NCI-H82 (cell line): ENCODE measurements at regions not wholly inside any gene's neighbourhood (a gene's known extent, or its start where the extent isn't known, plus 50 kb on each side); places are given as distances from the start of the nearest gene placed in this dataset.
A peak's percentile ranks its signal among the peaks of the same experiment; 100 is the strongest.

Source experiments
- DNase-seq: peaks from one replicate; lab custom pipeline; 2025; lab: John Stamatoyannopoulos, UW

DNA sequence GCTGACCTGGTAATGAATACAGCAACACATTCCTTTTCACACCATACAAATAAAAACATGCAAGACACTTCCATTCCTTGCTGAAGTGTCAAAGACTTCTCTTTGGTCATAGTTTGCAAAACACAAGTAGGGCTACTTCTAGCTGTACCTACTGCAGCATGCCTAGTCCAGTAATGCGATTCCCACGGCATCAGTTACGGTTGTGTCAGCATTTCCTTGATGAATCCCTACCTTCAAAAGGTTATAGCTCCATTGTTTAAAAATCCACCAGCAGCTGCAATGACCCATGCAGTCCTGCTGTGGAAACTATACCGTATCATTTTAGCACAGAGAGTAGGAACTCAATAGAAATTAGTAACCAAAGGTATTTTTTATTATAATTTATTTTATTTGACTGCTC lies 1371.5 kb downstream of the EPHA7 start:
- peak; percentile 45 for DNase-seq

DNA sequence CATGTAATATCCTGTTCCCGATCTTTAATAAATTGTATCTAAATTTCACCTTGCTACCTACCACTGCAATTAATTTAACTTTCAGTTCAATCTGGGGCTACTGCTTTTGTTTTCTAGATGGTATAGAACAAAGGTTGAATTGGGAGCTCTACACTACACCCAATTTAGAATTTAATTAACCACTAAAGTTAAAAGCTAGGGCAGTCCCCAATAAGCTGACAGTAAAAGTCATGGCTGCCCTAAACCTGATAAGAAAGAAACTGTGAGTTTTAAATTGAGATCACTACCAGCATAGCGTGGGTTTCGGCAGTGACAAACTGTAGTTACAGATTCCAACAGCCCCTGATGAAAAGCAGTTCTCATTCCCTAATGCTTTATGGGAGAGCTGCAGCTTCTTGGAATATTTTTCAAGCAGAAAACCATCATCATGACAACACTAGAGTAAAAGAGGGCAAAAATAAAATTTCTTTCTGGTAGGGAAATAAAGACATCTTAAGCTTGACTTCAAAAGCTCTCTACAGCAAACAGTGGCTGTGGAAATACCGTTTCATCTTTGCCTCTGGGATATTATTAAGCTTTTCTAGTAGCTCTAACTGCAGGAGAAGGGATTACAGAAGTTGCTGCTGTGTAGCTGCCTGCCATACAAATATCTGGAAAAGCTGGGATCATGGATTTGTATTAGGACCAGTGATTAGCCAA lies 1372.1 kb downstream of the EPHA7 start:
- peak; percentile 45 for DNase-seq

DNA sequence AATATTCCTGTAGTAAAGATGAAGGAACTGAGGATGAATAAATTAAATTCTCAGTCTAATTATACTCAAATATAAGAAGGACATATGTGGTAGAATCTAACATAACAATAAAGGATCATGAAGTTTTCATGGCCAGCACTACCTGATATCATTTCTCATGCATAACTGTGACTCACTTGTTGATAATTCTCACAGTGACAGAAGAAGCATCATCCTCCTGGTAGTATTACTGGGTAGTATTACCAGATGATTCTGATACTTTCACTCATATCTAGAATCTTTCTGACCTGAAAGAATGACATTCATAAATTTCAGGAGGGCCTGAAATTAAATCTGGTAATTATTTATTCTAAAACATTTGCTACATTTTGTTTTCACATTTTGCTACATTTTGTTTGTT lies 1375.0 kb downstream of the EPHA7 start:
- no peak for DNase-seq

DNA sequence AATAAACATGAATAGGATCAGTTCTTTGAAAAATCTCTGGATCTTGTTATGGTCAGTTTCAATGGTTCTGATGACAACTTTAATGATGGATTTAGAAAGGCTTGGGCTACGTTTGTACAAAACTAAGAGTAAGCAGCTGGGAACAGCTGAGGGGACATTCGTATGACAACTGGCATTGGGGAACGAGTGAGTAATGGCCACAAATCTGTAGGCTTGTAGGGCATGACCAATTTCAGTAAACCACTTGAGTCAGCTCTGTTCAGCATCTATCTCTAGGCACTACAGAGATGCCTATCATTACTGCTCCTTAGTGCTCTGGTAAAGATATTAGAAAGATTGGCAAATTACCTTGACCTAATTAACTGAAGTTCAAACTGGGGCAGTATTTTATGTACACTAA lies 1375.6 kb downstream of the EPHA7 start:
- DNase-seq = no peak

DNA sequence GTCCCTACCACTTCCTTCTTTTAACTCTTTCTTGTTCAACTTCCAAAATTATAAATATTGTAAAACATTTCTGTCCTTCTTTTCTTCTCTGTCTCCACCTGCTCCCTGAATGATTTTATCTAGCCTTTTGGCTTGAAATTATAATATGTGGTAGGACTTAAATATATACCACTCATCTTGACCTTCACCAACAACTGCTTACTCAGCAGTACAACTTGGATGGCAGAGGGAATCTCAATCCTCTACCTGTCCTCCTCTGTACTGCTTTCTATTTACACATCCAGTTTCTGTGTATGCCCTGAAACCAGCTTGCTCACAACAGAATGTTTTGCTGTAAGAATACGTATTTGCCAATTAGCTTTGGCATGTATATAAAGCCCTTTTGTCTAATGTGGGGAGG lies 1392.5 kb downstream of the EPHA7 start:
- no peak for DNase-seq

DNA sequence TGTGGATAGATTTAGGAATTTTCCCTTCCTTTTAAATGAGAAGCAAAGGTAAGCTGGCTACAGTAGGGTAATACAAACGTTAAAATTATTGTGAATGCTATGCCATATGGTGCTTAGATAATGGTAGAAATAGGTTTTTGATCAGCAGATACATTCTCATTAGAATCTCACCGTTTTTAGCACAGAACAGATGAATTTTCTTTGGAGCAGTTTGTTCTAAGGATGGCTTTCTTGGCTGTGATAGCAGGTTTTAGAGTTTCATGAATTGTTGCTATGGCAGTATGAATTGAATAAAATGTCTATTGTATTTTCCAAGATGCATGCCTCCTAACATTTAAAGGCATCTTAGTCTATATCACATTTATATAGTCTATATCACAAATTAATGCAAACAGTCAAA lies 1394.5 kb downstream of the EPHA7 start:
- no peak for DNase-seq

DNA sequence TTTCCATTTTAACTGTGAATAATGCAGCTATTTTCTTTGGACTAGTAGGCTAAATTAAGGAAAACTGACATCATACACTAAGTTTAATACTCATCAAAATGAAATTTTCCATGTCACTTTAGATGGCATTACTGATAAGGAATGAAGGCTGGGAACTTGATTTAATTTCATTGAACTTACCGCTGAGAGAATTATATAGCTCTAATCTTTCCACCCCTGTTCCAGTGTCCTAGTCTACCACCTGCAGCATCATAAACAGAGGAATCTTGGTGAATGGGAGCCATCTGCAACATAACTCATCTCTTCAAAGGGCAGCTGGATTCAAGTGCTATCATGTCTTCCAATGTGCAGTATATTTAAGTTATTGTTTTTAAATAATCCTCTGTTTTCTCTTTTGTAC lies 1395.2 kb downstream of the EPHA7 start:
- no peak for DNase-seq

DNA sequence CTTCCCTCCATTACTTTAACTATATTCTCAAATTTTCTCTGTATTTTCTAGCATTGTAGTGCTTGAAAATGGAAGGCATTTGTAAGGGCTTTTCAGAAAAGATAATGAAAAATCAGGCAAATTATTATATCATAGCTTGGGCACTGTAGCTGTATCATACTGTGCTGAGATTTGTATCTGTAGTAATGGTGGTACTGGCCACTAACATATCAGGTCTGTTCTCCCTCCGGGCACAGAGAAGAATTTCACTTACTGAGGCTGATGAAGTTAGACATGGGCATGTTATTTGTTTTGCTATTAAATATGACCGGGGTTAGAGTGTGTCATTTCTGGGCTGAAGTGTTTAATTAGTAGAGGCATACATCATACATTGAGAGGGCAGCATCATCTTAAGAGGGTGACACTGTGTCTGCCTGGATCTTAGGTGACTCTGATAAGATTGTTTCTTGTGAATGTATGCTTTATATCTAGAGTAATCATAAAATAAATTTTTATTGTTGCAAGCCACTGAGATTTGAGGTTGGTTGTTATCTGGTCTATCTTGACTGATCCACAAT lies 1395.9 kb downstream of the EPHA7 start:
- no peak for DNase-seq

DNA sequence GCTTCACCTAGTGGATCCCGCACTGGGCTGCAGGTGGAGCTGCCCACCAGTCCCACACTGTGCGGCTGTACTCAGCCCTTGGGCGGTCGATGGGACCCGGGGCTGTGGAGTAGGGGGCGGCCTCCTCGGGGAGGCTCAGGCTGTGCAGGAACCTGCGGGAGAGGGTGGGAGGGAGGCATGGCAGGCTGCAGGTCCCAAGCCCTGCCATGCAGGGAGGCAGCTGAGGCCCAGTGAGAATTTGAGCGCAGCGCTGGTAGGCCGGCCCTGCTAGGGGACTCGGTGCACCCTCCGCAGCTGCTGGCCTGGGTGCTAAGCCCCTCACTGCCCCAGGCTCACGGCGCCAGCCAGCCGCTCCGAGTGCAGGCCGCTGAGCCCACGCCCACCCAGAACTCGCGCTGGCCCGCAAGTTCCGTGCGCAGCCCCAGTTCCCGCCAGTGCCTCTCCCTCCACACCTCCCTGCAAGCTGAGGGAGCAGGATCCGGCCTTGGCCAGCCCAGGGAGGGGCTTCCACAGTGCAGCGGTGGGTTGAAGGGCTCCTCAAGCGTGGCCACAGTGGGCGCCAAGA lies 1407.6 kb downstream of the EPHA7 start:
- no peak for DNase-seq

DNA sequence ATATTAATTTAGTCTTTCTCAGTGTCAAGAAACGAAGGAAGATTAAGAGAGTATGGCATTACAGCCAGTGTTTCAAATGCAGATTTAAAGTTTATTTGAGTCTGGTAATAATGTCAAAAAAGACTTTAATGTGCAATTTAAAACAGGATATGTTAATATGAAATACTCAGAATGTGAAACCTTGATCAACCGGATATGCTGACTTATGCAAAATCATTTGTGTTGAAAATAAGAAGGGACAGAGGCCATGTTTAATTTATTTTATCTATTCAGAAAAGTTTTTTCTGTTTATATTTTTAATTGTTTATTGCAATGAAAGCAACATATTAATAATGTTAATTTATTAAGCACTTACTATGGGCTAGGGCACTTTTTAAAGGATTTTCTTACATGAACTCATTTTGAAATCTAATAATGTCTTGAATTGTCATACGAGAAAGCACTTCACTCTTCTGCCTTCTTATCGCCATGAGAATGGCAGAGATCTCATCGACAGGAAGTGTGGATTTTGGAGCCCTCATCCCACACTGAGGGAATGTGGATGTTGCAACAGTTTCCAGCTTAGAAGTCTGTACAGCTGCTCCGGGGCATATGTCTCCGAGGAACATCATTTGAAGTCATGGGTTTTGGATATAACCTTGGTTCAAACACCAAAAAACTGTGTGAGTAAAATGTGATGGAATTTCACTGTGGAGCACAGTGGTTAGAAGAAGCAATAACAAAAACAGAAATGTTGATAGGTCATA lies 1410.4 kb downstream of the EPHA7 start:
- no peak for DNase-seq

DNA sequence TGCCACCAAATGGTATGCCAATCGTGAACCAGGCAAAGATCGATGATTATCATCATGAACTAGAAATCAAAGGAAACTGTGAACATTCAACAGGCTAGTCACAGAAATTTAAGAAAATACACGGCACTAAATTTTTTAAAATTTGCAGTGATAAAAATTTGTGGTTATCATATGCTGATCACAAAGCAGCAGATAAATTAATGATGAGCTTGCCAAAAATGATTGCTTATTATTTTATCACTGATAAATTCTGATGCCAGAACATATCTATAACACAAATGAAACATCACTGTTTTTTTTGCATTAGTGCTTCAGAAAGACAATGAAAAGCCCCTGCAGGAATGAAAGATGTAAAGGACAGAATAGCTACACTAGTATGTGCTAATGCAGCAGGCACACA lies 1413.2 kb upstream of the MAP3K7 start:
- no peak for DNase-seq

DNA sequence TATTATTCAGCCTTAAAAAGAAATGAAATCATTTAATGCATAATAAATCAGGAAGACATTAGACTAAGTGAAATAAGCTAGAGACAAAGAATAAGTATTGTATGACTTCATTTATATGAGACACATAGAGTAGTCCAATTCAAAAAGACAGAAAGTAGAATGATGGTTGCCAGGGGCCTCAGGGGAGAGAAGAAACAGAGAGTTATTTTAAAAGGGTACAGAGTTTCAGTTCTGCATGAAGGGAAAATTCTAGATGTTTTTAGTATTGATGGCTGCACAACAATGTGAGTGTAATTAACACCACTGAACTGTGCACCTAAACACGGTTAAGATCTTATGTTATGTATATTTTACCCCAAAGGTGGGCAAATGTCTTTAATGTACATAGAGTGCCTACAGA lies 1407.9 kb upstream of the MAP3K7 start:
- DNase-seq = no peak

DNA sequence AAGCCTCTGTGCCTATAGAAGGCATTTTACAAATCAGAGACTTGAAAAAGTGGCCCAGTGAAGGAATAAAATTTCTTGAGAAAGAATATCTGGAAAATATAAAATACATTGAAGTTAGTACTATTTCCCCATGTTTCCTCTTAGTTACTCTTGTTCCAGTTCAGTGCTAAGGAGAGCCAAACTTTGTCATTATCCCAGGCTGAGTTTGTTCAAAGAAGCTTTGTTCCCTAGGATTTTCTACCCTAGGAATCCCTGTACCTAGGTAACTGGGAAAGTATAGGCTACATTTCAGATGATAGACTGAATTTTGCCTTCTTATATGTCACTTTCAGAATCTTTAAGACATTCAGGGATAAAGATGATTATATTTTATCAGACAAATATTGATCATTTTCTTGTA lies 1395.7 kb upstream of the MAP3K7 start:
- DNase-seq = no peak

DNA sequence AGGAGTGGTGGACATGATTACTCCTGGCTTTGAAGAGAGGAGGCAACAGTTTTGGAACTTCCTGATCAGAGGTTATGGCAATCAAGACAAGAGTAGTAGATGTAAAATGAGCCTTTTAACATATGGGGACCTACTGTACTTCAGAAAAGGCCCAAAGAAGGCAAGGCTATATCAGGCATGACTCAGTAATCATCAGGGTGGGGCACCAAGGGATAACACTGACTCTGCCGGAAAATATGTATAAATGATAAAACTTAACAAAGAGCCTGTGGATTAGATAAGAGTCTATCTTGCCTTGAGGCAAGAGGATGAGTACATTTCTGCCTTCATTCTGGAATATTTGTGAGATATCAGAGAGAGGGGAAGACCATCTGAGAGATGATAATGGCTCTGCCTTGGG lies 1389.9 kb upstream of the MAP3K7 start:
- DNase-seq = no peak

DNA sequence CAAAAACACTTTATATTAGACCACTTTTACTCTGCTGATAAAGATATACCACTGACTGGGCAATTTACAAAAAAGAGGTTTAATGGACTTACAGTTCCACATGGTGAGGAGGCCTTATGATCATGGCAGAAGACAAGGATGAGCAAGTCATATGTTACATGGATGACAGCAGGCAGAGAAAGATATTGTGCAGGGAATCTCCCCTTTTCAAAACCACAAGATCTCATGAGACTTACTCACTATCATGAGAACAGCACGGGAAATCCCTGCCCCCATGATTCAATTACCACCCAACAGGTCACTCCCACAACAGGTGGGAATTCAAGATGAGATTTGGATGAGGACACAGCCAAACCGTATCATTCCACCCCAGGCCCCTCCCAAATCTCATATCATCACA lies 1383.8 kb upstream of the MAP3K7 start:
- no peak for DNase-seq

DNA sequence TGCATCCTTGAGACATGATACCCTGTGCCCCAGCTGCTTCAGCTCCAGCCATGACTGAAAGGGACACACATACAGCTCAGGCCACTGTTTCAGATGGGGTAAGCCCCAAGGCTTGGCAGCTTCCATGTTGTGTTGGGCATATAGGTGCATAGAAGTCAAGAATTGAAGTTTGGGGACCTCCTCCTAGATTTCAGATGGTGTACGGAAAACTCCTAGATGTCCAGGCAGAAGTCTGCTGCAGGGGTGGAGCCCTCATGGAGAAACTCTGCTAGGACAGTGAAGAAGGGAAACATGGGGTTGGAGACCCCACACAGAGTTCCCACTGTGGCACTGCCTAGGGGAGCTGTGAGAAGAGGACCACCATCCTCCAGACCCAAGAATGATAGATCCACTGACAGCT lies 1379.0 kb upstream of the MAP3K7 start:
- DNase-seq = no peak

DNA sequence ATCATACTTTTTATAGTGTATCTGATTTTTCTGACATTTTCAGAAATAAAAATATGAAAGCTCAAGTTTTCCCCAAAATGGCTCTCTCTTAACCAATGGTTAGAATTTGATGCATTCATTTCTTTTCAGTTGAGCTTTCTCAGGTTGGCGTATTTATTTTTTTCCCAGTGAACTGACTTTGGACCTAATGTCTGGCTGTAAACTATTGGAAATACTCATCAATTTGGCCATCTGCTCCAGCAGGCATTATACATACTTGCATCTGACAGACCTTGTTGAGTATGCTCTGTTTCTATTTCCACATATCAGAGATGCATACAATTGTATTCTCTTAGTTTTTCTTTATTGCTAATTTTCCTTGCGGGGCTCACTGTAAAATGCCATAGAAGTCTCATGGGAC lies 1374.8 kb upstream of the MAP3K7 start:
- DNase-seq = no peak

DNA sequence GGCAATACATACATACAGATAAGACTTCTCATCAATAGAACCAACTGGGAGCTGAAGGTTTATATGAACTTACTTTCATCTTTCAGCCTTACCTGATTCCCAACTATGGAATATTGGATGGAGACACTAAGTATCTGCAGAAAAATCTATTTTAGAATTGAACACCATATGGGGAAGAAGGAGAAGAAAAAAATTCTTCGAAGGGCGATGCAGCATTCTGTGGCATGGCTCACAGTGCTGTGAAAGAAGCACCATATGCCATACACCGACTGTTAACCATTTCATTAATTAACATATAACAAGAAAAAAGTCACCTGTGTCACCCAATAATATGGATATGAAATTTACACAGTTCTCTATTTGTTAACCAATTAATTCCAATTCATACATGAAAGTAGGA lies 1374.4 kb upstream of the MAP3K7 start:
- peak; percentile 3 for DNase-seq

DNA sequence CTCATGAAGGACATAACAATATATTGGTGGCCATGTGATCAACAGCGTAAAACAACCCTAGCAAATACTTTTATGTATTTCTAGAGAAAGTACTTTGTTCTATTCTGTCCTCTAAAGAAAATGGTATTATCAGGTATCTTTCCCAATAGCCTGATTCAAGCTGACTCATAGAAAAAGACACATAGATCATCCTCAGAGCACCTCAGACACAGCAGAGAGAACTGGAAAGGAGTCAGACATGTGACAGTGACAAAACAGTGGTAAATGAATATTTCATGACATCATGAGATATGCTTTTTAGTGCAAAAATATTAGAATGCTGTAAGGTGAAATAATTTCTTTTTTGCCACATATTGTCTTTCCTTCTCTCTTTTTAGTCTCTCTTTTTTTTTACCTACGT lies 1355.0 kb upstream of the MAP3K7 start:
- DNase-seq = no peak

DNA sequence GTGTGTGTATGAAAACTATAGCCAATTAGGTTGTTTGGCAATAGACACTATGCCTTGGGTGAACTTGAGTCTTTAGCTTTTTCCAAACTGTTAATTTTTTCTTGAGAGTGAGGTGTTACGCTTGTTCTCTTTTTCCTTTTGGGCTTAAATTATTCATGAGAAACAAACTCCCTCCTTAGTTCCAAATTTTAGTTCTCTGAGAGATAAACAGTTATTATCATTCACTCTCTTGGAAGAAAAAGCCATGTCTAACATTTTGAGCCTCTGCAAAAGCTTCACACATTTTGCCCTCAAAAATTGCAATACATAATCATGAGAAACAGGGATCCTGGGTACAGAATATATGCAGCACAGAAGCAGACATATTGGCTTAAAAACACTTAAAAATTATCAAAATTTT lies 1353.9 kb upstream of the MAP3K7 start:
- no peak for DNase-seq

DNA sequence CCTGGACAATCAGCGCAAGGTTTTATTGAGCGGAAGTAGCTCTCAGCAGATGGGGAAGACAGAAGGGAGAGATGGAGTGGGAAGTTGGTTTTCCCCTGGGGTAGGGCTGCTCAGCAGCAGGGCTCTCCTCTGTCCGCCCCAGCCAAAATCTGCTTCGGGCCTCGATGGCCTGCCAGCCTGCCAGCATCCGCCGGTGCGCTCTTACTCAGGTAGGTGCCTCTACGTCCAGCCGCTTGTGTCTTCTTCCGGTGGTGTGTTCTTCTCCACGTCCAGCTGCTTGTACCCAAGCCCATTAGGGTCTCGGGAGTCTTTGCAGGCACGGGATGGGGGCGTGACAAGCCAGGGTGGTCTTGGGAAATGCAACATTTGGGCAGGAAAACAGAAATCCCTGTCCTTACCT lies 1340.0 kb upstream of the MAP3K7 start:
- DNase-seq = no peak

DNA sequence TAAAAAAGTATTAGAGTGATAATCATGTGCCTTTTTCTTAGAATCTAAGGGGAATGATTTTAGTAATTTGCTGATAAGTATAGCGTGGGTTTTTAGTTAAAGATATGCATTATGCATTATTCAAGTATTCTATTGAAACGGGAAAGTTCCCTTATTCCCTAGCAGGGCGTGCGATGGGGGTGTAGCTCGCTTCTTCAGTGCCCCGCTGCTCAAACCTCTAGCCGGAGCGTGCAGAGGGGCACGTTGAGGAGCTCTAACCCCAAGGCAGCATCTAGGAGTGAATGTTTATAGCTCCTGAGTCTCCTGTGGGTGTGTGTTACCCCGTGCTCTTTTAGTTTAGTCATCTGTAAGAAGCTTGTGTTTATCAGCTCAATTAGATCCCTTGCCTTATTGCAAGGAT lies 1339.5 kb upstream of the MAP3K7 start:
- DNase-seq = no peak

DNA sequence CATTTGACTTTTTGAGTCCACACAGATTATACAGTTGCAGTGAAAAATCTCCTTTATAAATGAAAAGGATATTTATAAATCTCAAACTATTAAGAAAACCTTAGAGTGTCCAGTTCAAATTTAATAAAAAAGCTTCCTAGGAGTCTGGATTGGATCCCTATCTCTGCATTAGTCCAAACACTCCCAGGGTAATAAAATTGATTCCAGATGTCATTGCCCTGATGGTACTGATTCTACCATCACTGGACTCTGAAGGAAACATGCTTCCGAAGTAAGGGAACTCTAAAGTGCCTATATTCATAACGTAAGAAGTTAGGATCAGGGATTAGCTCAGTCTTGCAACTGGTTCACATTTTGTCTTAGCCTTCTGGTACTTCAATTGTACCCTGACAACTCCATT lies 1325.1 kb upstream of the MAP3K7 start:
- DNase-seq = no peak
